Spleen (tissue), 7 donors: ENCODE measurements at regions not wholly inside any gene's neighbourhood (a gene's known extent, or its start where the extent isn't known, plus 50 kb on each side); places are given as distances from the start of the nearest gene placed in this dataset.

Source experiments
- POLR2A ChIP-seq, 3 donors: fragments of 450-650 bp; IDR thresholded peaks; one replicate each; pipeline ENCODE4 v1.5.1; 2017; ENCODE audit warnings: antibody characterized with exemption in 3 of 3, mild to moderate bottlenecking in 1 of 3
- POLR2AphosphoS5 ChIP-seq, 3 donors: sonication (generic); formaldehyde crosslinking; IDR thresholded peaks; one replicate each; pipeline ENCODE4 v1.5.1; 2017; ENCODE audit warnings: antibody characterized with exemption in 3 of 3
- TF ChIP-seq, protein P1 (sequence below), 11 experiments: fragments of 200-600 bp in 7 of 11; fragments of 450-650 bp in 4 of 11; sonication (generic) in 4 of 11; IDR thresholded peaks in 8 of 11; conservative IDR thresholded peaks in 3 of 11; 1 replicate in 7 of 11; 2 replicates in 4 of 11; pipeline versions ENCODE4 v1.4.0 to v1.8.0; 2016 to 2021; ENCODE audit warnings: antibody characterized with exemption in 11 of 11, inconsistent platforms in 4 of 11, mild to moderate bottlenecking in 1 of 11
- donor health status: DM: no; HTN: no; CAD: no; lungs with moderate emphysema.
- donor health status: DM: no; HTN: no; CAD: no.
- donor health status: DM: no; HTN: no; CAD: no.

GRCh38 chr17:12318571-12319266 lies 298.0 kb downstream of the MAP2K4 start:
- TF ChIP-seq POLR2A (IDR thresholded peaks at IDR 0.05), result no peak
- TF ChIP-seq, protein P1, sequence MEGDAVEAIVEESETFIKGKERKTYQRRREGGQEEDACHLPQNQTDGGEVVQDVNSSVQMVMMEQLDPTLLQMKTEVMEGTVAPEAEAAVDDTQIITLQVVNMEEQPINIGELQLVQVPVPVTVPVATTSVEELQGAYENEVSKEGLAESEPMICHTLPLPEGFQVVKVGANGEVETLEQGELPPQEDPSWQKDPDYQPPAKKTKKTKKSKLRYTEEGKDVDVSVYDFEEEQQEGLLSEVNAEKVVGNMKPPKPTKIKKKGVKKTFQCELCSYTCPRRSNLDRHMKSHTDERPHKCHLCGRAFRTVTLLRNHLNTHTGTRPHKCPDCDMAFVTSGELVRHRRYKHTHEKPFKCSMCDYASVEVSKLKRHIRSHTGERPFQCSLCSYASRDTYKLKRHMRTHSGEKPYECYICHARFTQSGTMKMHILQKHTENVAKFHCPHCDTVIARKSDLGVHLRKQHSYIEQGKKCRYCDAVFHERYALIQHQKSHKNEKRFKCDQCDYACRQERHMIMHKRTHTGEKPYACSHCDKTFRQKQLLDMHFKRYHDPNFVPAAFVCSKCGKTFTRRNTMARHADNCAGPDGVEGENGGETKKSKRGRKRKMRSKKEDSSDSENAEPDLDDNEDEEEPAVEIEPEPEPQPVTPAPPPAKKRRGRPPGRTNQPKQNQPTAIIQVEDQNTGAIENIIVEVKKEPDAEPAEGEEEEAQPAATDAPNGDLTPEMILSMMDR (IDR thresholded peaks at IDR 0.05 in 8 of 11, conservative IDR thresholded peaks at IDR 0.05 in 3 of 11), result no peak
- TF ChIP-seq POLR2AphosphoS5 (IDR thresholded peaks at IDR 0.05), result no peak
